ENCODE measurements at regions not wholly inside any gene's neighbourhood (a gene's known extent, or its start where the extent isn't known, plus 50 kb on each side); places are given as distances from the start of the nearest gene placed in this dataset.

GRCh38 chr18:22856870-22857269, 76.3 kb upstream of the RBBP8 start:
- no peak overlapping the region for H3K9ac ChIP-seq (ENCODE audit: low read depth in 1 of 3, low read length in 3 of 3)
- H3K27me3 ChIP-seq (ENCODE audit: control insufficient read depth in 3 of 3, insufficient read depth in 3 of 3, low read length in 3 of 3) = no peaks in the 10 kb centered on the region
- no peak overlapping the region for H3K4me3 ChIP-seq (ENCODE audit: low read length in 3 of 3)
- H3K36me3 ChIP-seq (ENCODE audit: control insufficient read depth in 3 of 3, insufficient read depth in 3 of 3, low read length in 3 of 3) = no peaks in the 10 kb centered on the region
- no peaks in the 10 kb centered on the region for H3K9me3 ChIP-seq (ENCODE audit: control insufficient read depth in 3 of 3, low read length in 3 of 3)
- no peaks in the 10 kb centered on the region for H3K4me1 ChIP-seq (ENCODE audit: control insufficient read depth in 3 of 3, insufficient read depth in 3 of 3, low read length in 3 of 3)
- no peak overlapping the region for H3K27ac ChIP-seq (ENCODE audit: low read depth, low read length)

GRCh38 chr18:22858121-22858520, 75.0 kb upstream of the RBBP8 start:
- Histone ChIP-seq H3K27me3 (ENCODE audit: control insufficient read depth in 3 of 3, insufficient read depth in 3 of 3, low read length in 3 of 3) (no peaks in the 10 kb centered on the region), H3K9me3 (ENCODE audit: control insufficient read depth in 3 of 3, low read length in 3 of 3) (no peaks in the 10 kb centered on the region), H3K4me3 (ENCODE audit: low read length in 3 of 3) (no peak overlapping the region), H3K27ac (ENCODE audit: low read depth, low read length) (no peak overlapping the region), H3K9ac (ENCODE audit: low read depth in 1 of 3, low read length in 3 of 3) (no peak overlapping the region), H3K4me1 (ENCODE audit: control insufficient read depth in 3 of 3, insufficient read depth in 3 of 3, low read length in 3 of 3) (no peaks in the 10 kb centered on the region), H3K36me3 (ENCODE audit: control insufficient read depth in 3 of 3, insufficient read depth in 3 of 3, low read length in 3 of 3) (no peaks in the 10 kb centered on the region)

DNA sequence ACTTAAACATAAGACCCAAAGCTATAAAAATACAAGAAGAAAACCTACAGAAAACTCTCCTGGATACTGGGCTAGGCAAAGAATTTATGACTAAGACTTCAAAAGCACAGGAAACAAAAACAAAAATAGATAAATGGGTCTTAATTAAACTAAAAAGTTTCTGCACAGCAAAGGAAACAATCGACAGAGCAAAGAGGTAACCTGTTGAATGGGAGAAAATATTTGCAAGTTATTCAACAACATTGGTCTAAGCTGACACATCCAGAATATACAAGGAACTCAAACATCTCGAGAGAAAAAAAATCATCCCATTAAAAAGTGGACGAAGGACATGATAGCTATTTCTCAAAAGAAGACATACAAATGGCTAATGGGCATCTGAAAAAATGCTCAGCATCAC, 72.3 kb upstream of the RBBP8 start:
- H3K4me1 ChIP-seq (ENCODE audit: control insufficient read depth in 3 of 3, insufficient read depth in 3 of 3, low read length in 3 of 3) = no peaks in the 10 kb centered on the region
- no peaks in the 10 kb centered on the region for H3K27me3 ChIP-seq (ENCODE audit: control insufficient read depth in 3 of 3, insufficient read depth in 3 of 3, low read length in 3 of 3)
- no peak overlapping the region for H3K27ac ChIP-seq (ENCODE audit: low read depth, low read length)
- H3K9ac ChIP-seq (ENCODE audit: low read depth in 1 of 3, low read length in 3 of 3) = no peak overlapping the region
- no peak overlapping the region for H3K4me3 ChIP-seq (ENCODE audit: low read length in 3 of 3)
- no peaks in the 10 kb centered on the region for H3K9me3 ChIP-seq (ENCODE audit: control insufficient read depth in 3 of 3, low read length in 3 of 3)
- no peaks in the 10 kb centered on the region for H3K36me3 ChIP-seq (ENCODE audit: control insufficient read depth in 3 of 3, insufficient read depth in 3 of 3, low read length in 3 of 3)

DNA sequence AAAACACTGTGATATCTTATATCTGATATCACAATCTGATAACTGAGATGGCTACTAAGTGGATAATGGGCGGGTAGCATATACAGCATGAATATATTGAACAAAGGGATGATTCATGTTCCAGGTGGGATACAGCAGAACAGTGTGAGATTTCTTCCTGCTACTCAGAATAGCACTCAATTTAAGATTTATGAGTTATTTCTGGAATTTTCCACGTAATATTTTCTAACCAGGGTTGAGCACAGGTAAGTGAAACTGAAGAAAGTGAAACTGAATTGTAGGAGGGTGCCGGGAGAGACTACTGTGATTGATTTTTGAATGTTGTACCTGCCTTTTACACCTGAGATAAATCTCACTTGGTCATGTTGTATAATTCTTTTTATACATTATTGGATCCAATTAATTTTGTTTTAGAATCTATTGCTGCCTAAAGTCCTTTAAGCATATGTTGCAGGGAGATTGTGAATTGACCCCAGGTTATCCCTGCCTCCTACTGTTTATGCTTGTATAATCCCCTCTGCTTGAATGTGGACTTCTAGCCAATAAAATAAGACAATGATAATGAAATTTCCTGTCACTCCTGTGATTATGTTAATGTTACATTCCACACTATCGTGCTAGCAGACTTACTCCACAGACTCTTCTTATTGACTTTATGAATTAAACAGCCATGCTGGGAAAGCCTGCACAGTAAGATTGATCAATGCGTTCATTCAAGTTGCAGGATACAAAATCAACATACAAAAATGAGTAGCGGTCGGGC, 67.6 kb upstream of the RBBP8 start:
- no peaks in the 10 kb centered on the region for H3K9me3 ChIP-seq (ENCODE audit: control insufficient read depth in 3 of 3, low read length in 3 of 3)
- H3K9ac ChIP-seq (ENCODE audit: low read depth in 1 of 3, low read length in 3 of 3) = no peak overlapping the region
- no peaks in the 10 kb centered on the region for H3K4me1 ChIP-seq (ENCODE audit: control insufficient read depth in 3 of 3, insufficient read depth in 3 of 3, low read length in 3 of 3)
- H3K36me3 ChIP-seq (ENCODE audit: control insufficient read depth in 3 of 3, insufficient read depth in 3 of 3, low read length in 3 of 3) = no peaks in the 10 kb centered on the region
- no peak overlapping the region for H3K27ac ChIP-seq (ENCODE audit: low read depth, low read length)
- H3K27me3 ChIP-seq (ENCODE audit: control insufficient read depth in 3 of 3, insufficient read depth in 3 of 3, low read length in 3 of 3) = no peaks in the 10 kb centered on the region
- H3K4me3 ChIP-seq (ENCODE audit: low read length in 3 of 3) = no peak overlapping the region

- Histone ChIP-seq H3K9ac (ENCODE audit: low read depth in 1 of 3, low read length in 3 of 3) (no peak overlapping the region), H3K27me3 (ENCODE audit: control insufficient read depth in 3 of 3, insufficient read depth in 3 of 3, low read length in 3 of 3) (no peaks in the 10 kb centered on the region), H3K27ac (ENCODE audit: low read depth, low read length) (no peak overlapping the region), H3K36me3 (ENCODE audit: control insufficient read depth in 3 of 3, insufficient read depth in 3 of 3, low read length in 3 of 3) (no peaks in the 10 kb centered on the region), H3K9me3 (ENCODE audit: control insufficient read depth in 3 of 3, low read length in 3 of 3) (no peaks in the 10 kb centered on the region), H3K4me3 (ENCODE audit: low read length in 3 of 3) (no peak overlapping the region), H3K4me1 (ENCODE audit: control insufficient read depth in 3 of 3, insufficient read depth in 3 of 3, low read length in 3 of 3) (no peaks in the 10 kb centered on the region)
Measured at GRCh38 chr18:22868831-22869230, 64.3 kb upstream of the RBBP8 start.

- Histone ChIP-seq H3K9ac (ENCODE audit: low read depth in 1 of 3, low read length in 3 of 3) (no peak overlapping the region), H3K4me1 (ENCODE audit: control insufficient read depth in 3 of 3, insufficient read depth in 3 of 3, low read length in 3 of 3) (no peaks in the 10 kb centered on the region), H3K27me3 (ENCODE audit: control insufficient read depth in 3 of 3, insufficient read depth in 3 of 3, low read length in 3 of 3) (no peaks in the 10 kb centered on the region), H3K27ac (ENCODE audit: low read depth, low read length) (no peak overlapping the region), H3K9me3 (ENCODE audit: control insufficient read depth in 3 of 3, low read length in 3 of 3) (no peaks in the 10 kb centered on the region), H3K36me3 (ENCODE audit: control insufficient read depth in 3 of 3, insufficient read depth in 3 of 3, low read length in 3 of 3) (no peaks in the 10 kb centered on the region), H3K4me3 (ENCODE audit: low read length in 3 of 3) (no peak overlapping the region)
Measured at GRCh38 chr18:22871809-22872525, 61.2 kb upstream of the RBBP8 start.

- Histone ChIP-seq H3K27ac (ENCODE audit: low read depth, low read length) (no peak overlapping the region), H3K27me3 (ENCODE audit: control insufficient read depth in 3 of 3, insufficient read depth in 3 of 3, low read length in 3 of 3) (no peaks in the 10 kb centered on the region), H3K9me3 (ENCODE audit: control insufficient read depth in 3 of 3, low read length in 3 of 3) (no peaks in the 10 kb centered on the region), H3K4me3 (ENCODE audit: low read length in 3 of 3) (no peak overlapping the region), H3K36me3 (ENCODE audit: control insufficient read depth in 3 of 3, insufficient read depth in 3 of 3, low read length in 3 of 3) (no peaks in the 10 kb centered on the region), H3K4me1 (ENCODE audit: control insufficient read depth in 3 of 3, insufficient read depth in 3 of 3, low read length in 3 of 3) (no peaks in the 10 kb centered on the region), H3K9ac (ENCODE audit: low read depth in 1 of 3, low read length in 3 of 3) (no peak overlapping the region)
Measured at GRCh38 chr18:22872900-22873537, 60.1 kb upstream of the RBBP8 start.

- Histone ChIP-seq H3K36me3 (ENCODE audit: control insufficient read depth in 3 of 3, insufficient read depth in 3 of 3, low read length in 3 of 3) (no peaks in the 10 kb centered on the region), H3K27ac (ENCODE audit: low read depth, low read length) (no peak overlapping the region), H3K9ac (ENCODE audit: low read depth in 1 of 3, low read length in 3 of 3) (no peak overlapping the region), H3K4me1 (ENCODE audit: control insufficient read depth in 3 of 3, insufficient read depth in 3 of 3, low read length in 3 of 3) (no peaks in the 10 kb centered on the region), H3K9me3 (ENCODE audit: control insufficient read depth in 3 of 3, low read length in 3 of 3) (no peaks in the 10 kb centered on the region), H3K27me3 (ENCODE audit: control insufficient read depth in 3 of 3, insufficient read depth in 3 of 3, low read length in 3 of 3) (no peaks in the 10 kb centered on the region), H3K4me3 (ENCODE audit: low read length in 3 of 3) (no peak overlapping the region)
Measured at GRCh38 chr18:22879293-22879692, 53.8 kb upstream of the RBBP8 start.

- H3K36me3 ChIP-seq (ENCODE audit: control insufficient read depth in 3 of 3, insufficient read depth in 3 of 3, low read length in 3 of 3) = no peaks in the 10 kb centered on the region
- H3K4me1 ChIP-seq (ENCODE audit: control insufficient read depth in 3 of 3, insufficient read depth in 3 of 3, low read length in 3 of 3) = no peaks in the 10 kb centered on the region
- no peak overlapping the region for H3K27ac ChIP-seq (ENCODE audit: low read depth, low read length)
- H3K9me3 ChIP-seq (ENCODE audit: control insufficient read depth in 3 of 3, low read length in 3 of 3) = no peaks in the 10 kb centered on the region
- no peaks in the 10 kb centered on the region for H3K27me3 ChIP-seq (ENCODE audit: control insufficient read depth in 3 of 3, insufficient read depth in 3 of 3, low read length in 3 of 3)
- no peak overlapping the region for H3K4me3 ChIP-seq (ENCODE audit: low read length in 3 of 3)
- H3K9ac ChIP-seq (ENCODE audit: low read depth in 1 of 3, low read length in 3 of 3) = no peak overlapping the region
Measured at GRCh38 chr18:22882084-22882483, 51.0 kb upstream of the RBBP8 start.

GRCh38 chr18:22883179-22883578, 49.9 kb upstream of the RBBP8 start:
- Histone ChIP-seq H3K9me3 (ENCODE audit: control insufficient read depth in 3 of 3, low read length in 3 of 3) (no peaks in the 10 kb centered on the region), H3K4me3 (ENCODE audit: low read length in 3 of 3) (no peak overlapping the region), H3K4me1 (ENCODE audit: control insufficient read depth in 3 of 3, insufficient read depth in 3 of 3, low read length in 3 of 3) (no peaks in the 10 kb centered on the region), H3K36me3 (ENCODE audit: control insufficient read depth in 3 of 3, insufficient read depth in 3 of 3, low read length in 3 of 3) (no peaks in the 10 kb centered on the region), H3K27me3 (ENCODE audit: control insufficient read depth in 3 of 3, insufficient read depth in 3 of 3, low read length in 3 of 3) (no peaks in the 10 kb centered on the region), H3K9ac (ENCODE audit: low read depth in 1 of 3, low read length in 3 of 3) (no peak overlapping the region), H3K27ac (ENCODE audit: low read depth, low read length) (no peak overlapping the region)
